ENCODE measurements at regions not wholly inside any gene's neighbourhood (a gene's known extent, or its start where the extent isn't known, plus 50 kb on each side); places are given as distances from the start of the nearest gene placed in this dataset.

DNA sequence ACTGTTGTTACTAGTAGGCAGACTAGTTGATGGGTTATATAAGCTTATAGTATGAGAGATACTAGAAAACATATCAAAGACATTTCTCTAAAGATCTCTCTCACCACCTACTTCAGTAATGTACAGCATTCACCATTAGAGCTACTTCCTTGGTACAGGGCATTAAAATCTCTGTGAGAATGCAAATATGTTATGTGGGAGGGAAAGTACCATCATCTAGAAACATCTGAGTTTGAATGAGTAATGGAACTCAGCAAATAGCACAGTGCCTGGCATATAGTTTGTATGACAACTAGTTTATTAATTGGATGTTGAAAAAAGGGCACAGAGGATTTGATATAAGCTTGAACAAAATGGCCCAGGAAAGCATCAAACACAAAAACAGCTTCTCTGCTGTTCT, 211.1 kb downstream of the GLUD2 start:
- Histone ChIP-seq H3K9me2 (replicated peaks; ENCODE audit: control insufficient read depth, low read length) (no peaks in the 10 kb centered on the region), H3K4me3 (ENCODE audit: low read length) (no peak overlapping the region), H3K79me2 (ENCODE audit: control insufficient read depth, low read length) (no peaks in the 10 kb centered on the region), H3K4me2 (ENCODE audit: low read length) (no peak overlapping the region), H3K4me1 (ENCODE audit: control insufficient read depth, low read length) (no peaks in the 10 kb centered on the region), H3K36me3 (ENCODE audit: control insufficient read depth, low read length) (no peaks in the 10 kb centered on the region), H3F3A (ENCODE audit: control insufficient read depth, insufficient read depth) (no peaks in the 10 kb centered on the region), H3K27ac (ENCODE audit: low read depth, low read length) (no peak overlapping the region), H3K9me3 (ENCODE audit: control insufficient read depth, insufficient read depth, low read length) (no peaks in the 10 kb centered on the region), H3K27me3 (ENCODE audit: control insufficient read depth, low read length) (no peaks in the 10 kb centered on the region), H4K20me1 (ENCODE audit: control insufficient read depth, insufficient read depth, low read depth, low read length) (no peaks in the 10 kb centered on the region)
- TF ChIP-seq EZH2phosphoT487 (IDR thresholded peaks at IDR 0.05; ENCODE audit: borderline replicate concordance, low read length), result no peak
- no peak for TF ChIP-seq CTCF (IDR thresholded peaks at IDR 0.05; ENCODE audit: low read depth, low read length, poor library complexity, severe bottlenecking)

GRCh38 chrX:121259170-121259569, 211.8 kb downstream of the GLUD2 start:
- Histone ChIP-seq H3K4me2 (ENCODE audit: low read length) (no peak overlapping the region), H3K9me2 (replicated peaks; ENCODE audit: control insufficient read depth, low read length) (no peaks in the 10 kb centered on the region), H3K27me3 (ENCODE audit: control insufficient read depth, low read length) (no peaks in the 10 kb centered on the region), H3F3A (ENCODE audit: control insufficient read depth, insufficient read depth) (no peaks in the 10 kb centered on the region), H3K36me3 (ENCODE audit: control insufficient read depth, low read length) (no peaks in the 10 kb centered on the region), H3K4me3 (ENCODE audit: low read length) (no peak overlapping the region), H3K4me1 (ENCODE audit: control insufficient read depth, low read length) (no peaks in the 10 kb centered on the region), H3K79me2 (ENCODE audit: control insufficient read depth, low read length) (no peaks in the 10 kb centered on the region), H3K9me3 (ENCODE audit: control insufficient read depth, insufficient read depth, low read length) (no peaks in the 10 kb centered on the region), H3K27ac (ENCODE audit: low read depth, low read length) (no peak overlapping the region), H4K20me1 (ENCODE audit: control insufficient read depth, insufficient read depth, low read depth, low read length) (no peaks in the 10 kb centered on the region)
- no peak for TF ChIP-seq EZH2phosphoT487 (IDR thresholded peaks at IDR 0.05; ENCODE audit: borderline replicate concordance, low read length)
- TF ChIP-seq CTCF (IDR thresholded peaks at IDR 0.05; ENCODE audit: low read depth, low read length, poor library complexity, severe bottlenecking), result no peak

- Histone ChIP-seq H3K27me3 (ENCODE audit: control insufficient read depth, low read length) (no peaks in the 10 kb centered on the region), H3K36me3 (ENCODE audit: control insufficient read depth, low read length) (no peaks in the 10 kb centered on the region), H3K4me1 (ENCODE audit: control insufficient read depth, low read length) (no peaks in the 10 kb centered on the region), H3F3A (ENCODE audit: control insufficient read depth, insufficient read depth) (no peaks in the 10 kb centered on the region), H3K9me3 (ENCODE audit: control insufficient read depth, insufficient read depth, low read length) (no peaks in the 10 kb centered on the region), H3K9me2 (replicated peaks; ENCODE audit: control insufficient read depth, low read length) (no peaks in the 10 kb centered on the region), H4K20me1 (ENCODE audit: control insufficient read depth, insufficient read depth, low read depth, low read length) (no peaks in the 10 kb centered on the region), H3K4me3 (ENCODE audit: low read length) (no peak overlapping the region), H3K4me2 (ENCODE audit: low read length) (no peak overlapping the region), H3K79me2 (ENCODE audit: control insufficient read depth, low read length) (no peaks in the 10 kb centered on the region), H3K27ac (ENCODE audit: low read depth, low read length) (no peak overlapping the region)
- no peak for TF ChIP-seq EZH2phosphoT487 (IDR thresholded peaks at IDR 0.05; ENCODE audit: borderline replicate concordance, low read length)
- no peak for TF ChIP-seq CTCF (IDR thresholded peaks at IDR 0.05; ENCODE audit: low read depth, low read length, poor library complexity, severe bottlenecking)
These were observed 213.3 kb downstream of the GLUD2 start for GRCh38 chrX:121260596-121261240.
